ENCODE measurements at regions not wholly inside any gene's neighbourhood (a gene's known extent, or its start where the extent isn't known, plus 50 kb on each side); places are given as distances from the start of the nearest gene placed in this dataset.
A peak's percentile ranks its signal among the peaks of the same experiment; 100 is the strongest.

DNA sequence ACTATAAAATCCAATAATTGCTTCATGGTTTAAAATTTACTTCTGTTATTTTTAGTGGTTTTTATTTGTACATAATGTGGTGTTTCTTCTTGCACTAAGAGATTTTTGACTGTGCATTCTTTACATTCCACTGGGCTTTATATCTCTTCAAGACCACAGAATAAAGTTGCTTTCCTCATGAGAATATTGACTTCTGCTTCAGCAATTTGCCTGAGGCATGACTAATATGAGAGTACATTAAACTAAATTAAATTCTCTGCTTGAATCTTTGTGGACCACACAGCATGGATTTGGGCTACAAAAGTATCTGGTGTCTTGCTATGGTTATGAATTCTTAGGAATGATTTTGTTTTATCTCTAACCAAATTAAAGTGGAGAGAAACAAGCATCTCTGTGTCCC, 1463.4 kb upstream of the PCDH20 start:
- no peak overlapping the region for H3K4me3 ChIP-seq (ENCODE audit: low read depth, low read length)
- DNase-seq (ENCODE audit: low read depth): no peak
- TF ChIP-seq CTCF (IDR thresholded peaks at IDR 0.05; ENCODE audit: insufficient read depth, low read depth, low read length, missing control alignments): no peak

- TF ChIP-seq CTCF (IDR thresholded peaks at IDR 0.05; ENCODE audit: insufficient read depth, low read depth, low read length, missing control alignments): no peak
- no peak overlapping the region for H3K4me3 ChIP-seq (ENCODE audit: low read depth, low read length)
- DNase-seq (ENCODE audit: low read depth): peak; percentile 3
Observed at GRCh38 chr13:62875118-62875640, 1459.5 kb upstream of the PCDH20 start.

- no peak for DNase-seq (ENCODE audit: low read depth)
- no peak for TF ChIP-seq CTCF (IDR thresholded peaks at IDR 0.05; ENCODE audit: insufficient read depth, low read depth, low read length, missing control alignments)
Observed at GRCh38 chr13:62850331-62850730, 1434.7 kb upstream of the PCDH20 start.

DNA sequence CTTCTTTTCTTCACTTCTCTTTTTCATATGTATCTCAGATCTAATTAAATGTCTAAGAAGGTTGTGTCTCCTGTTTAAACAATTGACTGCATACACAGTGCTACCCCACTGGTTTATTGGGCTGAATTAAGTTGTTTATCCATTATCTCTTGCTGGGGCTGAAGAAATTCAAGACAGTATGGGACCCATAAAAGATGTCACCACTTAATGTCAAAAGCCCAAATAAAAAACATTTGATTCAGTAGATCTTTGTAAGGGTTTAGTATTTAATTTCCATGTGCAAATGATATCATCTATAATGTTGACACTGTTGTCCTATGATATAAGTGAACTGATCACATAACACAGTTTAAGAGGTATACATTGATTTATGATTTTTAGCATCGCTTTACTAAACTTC, 1431.9 kb upstream of the PCDH20 start:
- DNase-seq (ENCODE audit: low read depth): no peak
- no peak overlapping the region for H3K4me3 ChIP-seq (ENCODE audit: low read depth, low read length)
- no peak for TF ChIP-seq CTCF (IDR thresholded peaks at IDR 0.05; ENCODE audit: insufficient read depth, low read depth, low read length, missing control alignments)

More at GRCh38 chr13:62850331-62850730, 1434.7 kb upstream of the PCDH20 start:
- H3K4me3 ChIP-seq (ENCODE audit: low read depth, low read length): no peak overlapping the region

- DNase-seq (ENCODE audit: low read depth): no peak
- no peak for TF ChIP-seq CTCF (IDR thresholded peaks at IDR 0.05; ENCODE audit: insufficient read depth, low read depth, low read length, missing control alignments)
Observed at GRCh38 chr13:62846302-62846701, 1430.7 kb upstream of the PCDH20 start.

GRCh38 chr13:62839338-62839737, 1423.7 kb upstream of the PCDH20 start:
- no peak overlapping the region for H3K4me3 ChIP-seq (ENCODE audit: low read depth, low read length)
- no peak for DNase-seq (ENCODE audit: low read depth)
- no peak for TF ChIP-seq CTCF (IDR thresholded peaks at IDR 0.05; ENCODE audit: insufficient read depth, low read depth, low read length, missing control alignments)

More at GRCh38 chr13:62846302-62846701, 1430.7 kb upstream of the PCDH20 start:
- H3K4me3 ChIP-seq (ENCODE audit: low read depth, low read length): no peak overlapping the region

GRCh38 chr13:62838929-62839328, 1423.3 kb upstream of the PCDH20 start:
- TF ChIP-seq CTCF (IDR thresholded peaks at IDR 0.05; ENCODE audit: insufficient read depth, low read depth, low read length, missing control alignments): no peak
- H3K4me3 ChIP-seq (ENCODE audit: low read depth, low read length): no peak overlapping the region
- no peak for DNase-seq (ENCODE audit: low read depth)
